ENCODE measurements at regions not wholly inside any gene's neighbourhood (a gene's known extent, or its start where the extent isn't known, plus 50 kb on each side); places are given as distances from the start of the nearest gene placed in this dataset.

DNA sequence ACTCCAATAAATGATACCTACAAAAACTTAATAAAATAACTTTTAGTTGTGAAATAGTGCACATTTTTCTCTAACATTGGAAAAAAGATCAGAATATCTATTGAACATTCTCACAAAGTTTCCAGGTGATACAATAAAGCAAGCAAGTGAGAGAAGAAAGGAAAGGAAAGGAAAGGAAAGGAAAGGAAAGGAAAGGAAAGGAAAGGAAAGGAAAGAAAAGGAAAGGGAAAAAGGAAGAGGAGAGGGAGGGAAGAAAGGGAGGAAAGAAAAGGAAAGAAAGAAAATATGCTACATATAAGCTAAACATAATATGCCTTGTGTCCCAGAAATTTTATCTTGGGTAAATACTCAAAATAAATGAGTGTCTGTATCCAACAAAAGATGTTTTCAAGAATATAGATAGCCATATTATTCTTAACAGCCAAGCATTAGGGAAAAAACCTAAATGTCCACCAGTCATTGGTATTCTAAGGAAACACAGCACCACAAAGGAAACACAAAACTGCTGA, 510.2 kb upstream of the ZWINT start:
- DNase-seq (ENCODE audit: low spot score): no peak
- intact Hi-C loops (cut with DNase I): no loop called here

DNA sequence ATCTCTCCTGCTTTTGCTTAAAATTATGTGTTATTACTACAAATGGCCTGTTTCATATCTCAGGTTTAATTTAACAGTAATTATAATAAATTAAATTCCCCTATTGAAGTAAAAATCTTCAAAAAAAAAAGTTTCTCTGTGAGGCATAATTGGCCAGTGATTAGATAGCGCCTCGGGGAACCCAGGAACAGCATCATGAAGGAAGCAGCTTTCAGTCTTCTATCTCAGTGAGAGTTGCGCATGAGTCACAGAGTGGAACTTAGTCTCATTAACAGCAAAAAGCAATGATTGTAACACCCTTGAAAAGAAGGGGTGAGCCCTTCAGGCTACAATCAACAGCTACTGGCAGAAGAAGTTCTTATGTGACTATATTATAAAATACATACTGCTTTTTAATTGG, 506.2 kb upstream of the ZWINT start:
- DNase-seq (ENCODE audit: low spot score): no peak
- intact Hi-C loops (cut with DNase I): no loop called here

DNA sequence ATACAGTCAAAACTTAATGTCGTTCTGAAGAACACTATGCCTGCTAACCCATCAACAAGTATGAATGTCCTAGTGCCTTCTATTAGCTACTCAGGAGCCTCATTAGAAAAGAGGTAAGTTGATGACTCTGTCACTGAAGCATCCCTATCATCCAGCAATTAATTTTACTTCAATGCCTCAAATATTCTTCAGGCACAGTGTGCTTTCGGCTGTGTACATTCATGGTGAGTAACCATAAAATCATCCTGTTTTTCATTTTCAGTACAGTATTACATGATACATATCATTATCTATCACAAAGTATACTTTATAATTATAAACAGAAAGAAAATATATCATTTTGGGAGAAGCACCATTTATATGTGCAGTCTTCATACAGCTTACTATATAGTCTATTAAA, 495.5 kb upstream of the ZWINT start:
- intact Hi-C loops (cut with DNase I): no loop called here
- no peak for DNase-seq (ENCODE audit: low spot score)

DNA sequence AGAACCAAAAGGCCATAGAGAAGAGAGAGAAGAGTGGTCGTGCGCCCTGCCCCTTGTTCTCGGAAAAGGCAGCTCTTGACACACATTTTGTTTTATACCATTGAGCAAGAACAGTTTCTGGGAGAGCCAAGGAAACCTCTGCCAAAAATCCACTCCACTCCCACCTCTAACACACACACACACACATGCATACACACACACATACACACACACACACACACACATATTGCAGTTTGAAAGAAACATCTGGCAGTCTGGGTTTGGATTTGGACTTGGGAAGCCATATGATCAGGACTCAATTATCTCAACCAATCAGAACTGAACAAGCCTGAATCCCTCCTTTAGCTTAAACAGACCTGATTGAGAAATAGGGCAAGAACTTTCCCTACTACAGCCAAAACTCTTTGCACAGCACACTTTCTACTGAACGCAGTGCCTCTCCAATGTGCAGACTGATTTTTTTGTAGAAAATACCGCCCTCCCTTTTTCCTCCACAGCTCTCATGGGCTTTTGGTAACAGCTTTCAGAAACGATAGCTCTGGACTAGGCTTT, 484.0 kb upstream of the ZWINT start:
- intact Hi-C loops (cut with DNase I): no loop called here

DNA sequence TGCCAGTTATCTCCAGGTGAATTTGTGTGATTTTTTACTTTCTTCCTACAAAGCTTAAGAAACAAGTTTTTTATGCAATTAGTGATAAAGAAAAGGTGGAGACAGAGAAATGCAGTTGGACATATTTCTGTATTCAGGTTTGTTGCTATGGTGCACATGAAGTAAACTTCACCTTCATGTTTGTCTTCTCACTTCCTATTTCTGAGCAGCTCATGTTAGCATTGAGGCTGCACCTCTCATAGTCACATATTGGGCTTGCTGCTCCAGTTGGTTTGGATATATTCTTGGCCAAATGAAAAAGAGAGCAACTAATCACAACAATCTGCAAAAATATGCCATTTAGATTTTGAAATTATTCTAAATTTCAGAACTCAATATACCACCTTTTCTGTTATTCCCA, 475.6 kb upstream of the ZWINT start:
- DNase-seq (ENCODE audit: low spot score): no peak
- intact Hi-C loops (cut with DNase I): no loop called here

More for the DNA sequence above, 484.0 kb upstream of the ZWINT start:
- DNase-seq (ENCODE audit: low spot score): no peak

DNA sequence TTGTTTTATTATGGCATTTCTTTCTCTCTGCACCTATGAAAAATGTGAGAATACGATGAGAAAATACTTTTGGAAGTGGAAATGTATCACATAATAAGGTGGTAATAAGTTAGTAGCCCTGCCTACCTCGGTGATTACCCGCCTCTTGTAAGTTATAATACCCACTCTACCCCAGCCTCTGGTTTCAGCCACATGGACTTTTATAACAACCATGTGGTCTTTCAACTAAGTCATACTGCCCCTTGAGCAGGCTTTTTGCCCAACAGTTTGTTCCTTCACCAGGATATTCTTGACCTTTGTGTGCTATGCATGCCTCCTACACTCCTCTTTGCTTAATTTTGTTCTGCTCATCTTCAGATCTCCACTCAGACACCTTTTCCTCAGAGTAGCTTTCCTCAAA, 470.6 kb upstream of the ZWINT start:
- no peak for DNase-seq (ENCODE audit: low spot score)
- intact Hi-C loops (cut with DNase I): no loop called here

DNA sequence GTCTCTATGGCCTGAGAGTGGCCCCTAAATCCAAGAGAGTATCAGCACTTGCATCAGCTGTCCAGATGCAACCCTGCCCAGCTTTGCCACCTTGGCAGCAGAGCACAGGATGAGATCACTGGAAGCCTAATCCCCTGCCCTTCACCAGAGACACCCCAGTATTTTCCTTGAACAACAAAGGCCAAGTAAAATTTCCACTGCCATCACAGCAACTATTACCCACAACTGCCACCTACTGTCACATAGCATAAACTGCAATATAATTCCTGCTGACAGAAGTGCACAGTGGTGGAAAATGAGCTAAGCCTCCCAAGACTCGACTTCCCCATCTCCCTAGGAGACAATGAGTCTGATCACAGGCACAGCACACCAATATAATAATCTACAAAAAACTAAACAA, 462.8 kb upstream of the ZWINT start:
- no peak for DNase-seq (ENCODE audit: low spot score)
- intact Hi-C loops (cut with DNase I): no loop called here

DNA sequence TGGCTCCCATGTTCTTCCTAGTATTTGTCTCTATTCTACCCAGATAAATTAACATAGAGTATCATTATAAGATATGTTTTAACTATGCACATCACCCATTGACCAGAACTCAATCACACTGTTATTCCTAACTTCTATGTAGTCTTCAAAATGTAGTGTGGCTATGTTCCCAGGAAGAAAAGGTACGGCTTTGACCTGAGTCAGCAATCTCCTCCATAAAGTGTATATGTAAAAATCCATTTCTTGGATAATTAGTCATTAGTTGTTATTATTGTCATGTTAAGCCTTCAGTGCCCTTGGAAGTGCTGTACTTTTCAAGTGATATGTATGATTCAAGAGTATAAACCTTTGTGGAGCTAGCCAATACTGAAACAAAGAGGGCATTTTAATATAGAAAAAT, 444.0 kb upstream of the ZWINT start:
- intact Hi-C loops (cut with DNase I): no loop called here
- no peak for DNase-seq (ENCODE audit: low spot score)

DNA sequence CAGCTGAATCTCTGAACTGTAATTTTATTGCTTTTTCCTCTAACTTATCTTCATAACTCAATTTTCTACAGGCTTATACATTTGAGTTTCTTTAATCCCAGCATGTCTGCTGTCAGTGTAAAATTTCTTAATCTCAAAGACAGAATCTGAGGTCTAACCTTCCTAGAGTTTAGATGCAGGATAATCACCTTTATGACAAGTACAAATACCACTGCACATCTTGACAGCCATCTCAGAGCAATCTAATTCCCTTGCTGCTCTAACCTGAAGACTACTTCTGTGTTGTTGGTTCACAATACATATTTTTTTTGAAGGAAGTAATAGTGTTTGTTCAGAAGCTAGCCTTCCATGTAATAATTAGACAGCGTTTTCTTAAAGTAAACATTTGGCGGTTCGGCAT, 424.2 kb upstream of the ZWINT start:
- intact Hi-C loops (cut with DNase I): no loop called here
- no peak for DNase-seq (ENCODE audit: low spot score)

DNA sequence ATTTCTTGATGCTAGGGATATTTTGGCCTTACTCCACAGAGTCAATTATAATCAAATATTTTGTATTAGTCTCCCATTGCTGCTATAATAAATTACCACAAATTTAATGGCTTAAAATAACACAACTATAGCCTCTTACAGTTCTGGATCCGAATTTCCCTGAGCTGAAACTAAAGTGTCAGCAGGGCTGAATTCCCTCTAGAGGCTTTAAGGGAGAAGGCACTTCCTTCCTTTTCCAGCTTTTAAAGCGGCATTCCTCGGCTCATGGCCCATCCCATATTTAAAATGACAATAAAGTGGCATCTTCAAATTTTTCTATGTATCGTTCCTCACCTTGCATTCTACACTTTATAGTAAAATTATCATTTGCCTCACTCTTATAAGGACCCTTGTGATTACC, 421.4 kb upstream of the ZWINT start:
- no peak for DNase-seq (ENCODE audit: low spot score)
- intact Hi-C loops (cut with DNase I): no loop called here

DNA sequence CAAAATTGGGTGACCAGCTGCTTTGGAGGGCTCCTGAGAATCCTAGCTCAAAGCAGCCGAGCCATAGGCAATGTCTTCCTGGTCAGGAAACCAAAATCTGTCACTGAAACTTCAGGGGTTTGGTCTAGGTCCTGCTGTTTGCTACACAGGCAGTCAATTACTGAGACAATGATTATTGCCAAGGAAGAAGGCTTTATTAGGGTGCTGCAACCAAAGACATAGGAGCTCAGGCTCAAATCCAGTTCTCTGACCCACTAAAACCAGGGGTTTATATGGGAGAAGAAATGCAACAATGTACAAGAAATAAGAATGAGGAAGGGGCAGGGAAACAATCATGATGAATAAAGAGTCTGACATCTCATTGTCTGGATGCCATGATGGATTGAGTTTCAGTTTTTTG, 410.3 kb upstream of the ZWINT start:
- no peak for DNase-seq (ENCODE audit: low spot score)
- intact Hi-C loops (cut with DNase I): no loop called here

DNA sequence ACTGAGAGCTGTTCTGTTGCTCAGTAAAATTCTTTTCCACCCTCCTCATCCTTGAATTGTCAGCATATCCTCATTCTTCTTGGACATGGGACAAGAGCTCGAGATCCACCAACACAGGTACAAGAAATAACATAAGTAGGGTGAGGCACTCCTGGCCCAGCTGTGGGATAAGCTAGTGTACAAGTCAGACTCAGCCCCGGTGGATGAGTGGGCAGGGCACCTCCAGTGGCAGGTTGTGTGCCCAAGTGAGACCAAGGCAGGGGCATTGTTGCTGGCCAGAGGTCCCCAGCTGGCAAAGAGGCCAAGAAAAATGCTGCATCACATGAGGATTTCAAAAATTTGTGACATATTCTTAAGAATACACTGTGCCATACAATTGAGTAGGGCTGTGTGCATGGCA, 402.0 kb upstream of the ZWINT start:
- DNase-seq (ENCODE audit: low spot score): peak; percentile 62
- intact Hi-C loops (cut with DNase I): no loop called here

DNA sequence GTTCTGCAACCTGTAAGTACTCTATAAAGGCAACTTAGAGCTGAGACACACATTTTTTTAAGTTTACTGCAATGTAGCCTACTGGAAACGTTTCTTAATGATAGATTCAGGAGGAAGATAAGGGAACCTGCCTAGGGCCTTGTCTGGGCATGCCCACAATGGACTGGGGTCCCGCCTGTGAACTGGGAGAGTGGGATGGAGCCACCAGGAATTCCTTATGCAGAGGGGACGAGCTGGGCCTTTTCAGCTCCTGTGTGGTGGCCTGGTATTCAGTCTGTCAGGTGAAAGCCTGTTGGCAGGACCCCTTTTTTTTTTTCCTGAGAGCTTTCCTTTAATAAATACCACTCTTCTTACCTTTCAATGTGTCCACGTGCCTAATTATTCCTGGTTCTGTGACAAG, 384.4 kb upstream of the ZWINT start:
- DNase-seq (ENCODE audit: low spot score): no peak
- intact Hi-C loops (cut with DNase I): no loop called here

DNA sequence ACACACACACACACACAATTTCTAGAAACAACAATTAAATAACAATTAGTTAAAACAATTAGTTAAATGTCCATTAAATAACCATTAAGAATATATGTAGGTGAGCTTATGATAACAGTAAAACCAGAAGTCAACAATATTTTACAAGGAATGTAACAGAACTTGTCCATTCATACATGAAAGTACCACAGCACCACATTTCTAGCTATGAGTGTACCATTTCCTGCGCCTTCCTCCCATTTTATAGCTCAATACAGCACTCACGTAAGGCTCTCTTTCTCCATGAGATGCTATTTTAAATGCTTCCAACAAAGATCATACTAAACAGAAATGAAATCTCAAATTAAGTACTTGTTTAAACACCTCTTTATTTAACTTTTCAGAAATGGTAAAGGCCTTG, 367.3 kb upstream of the ZWINT start:
- DNase-seq (ENCODE audit: low spot score): no peak
- intact Hi-C loops (cut with DNase I): no loop called here

DNA sequence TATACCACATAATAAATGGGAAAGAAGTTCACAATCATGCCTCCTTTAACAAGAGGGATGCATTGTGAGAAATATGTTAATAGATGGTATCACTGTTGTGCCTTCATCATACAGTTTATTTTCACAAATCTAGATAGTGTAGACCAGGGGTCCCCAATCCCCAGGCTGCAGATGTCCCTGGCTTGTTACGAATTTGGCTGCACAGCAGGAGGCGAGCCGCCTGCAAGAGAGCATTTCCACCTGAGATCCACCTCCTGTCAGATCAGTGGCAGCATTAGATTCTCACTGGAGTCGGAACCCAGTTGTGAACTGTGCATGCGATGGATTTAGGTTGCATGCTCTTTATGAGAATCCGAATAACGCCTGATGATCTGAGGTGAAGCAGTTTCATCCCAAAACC, 361.9 kb upstream of the ZWINT start:
- intact Hi-C loops (cut with DNase I): no loop called here
- DNase-seq (ENCODE audit: low spot score): no peak

DNA sequence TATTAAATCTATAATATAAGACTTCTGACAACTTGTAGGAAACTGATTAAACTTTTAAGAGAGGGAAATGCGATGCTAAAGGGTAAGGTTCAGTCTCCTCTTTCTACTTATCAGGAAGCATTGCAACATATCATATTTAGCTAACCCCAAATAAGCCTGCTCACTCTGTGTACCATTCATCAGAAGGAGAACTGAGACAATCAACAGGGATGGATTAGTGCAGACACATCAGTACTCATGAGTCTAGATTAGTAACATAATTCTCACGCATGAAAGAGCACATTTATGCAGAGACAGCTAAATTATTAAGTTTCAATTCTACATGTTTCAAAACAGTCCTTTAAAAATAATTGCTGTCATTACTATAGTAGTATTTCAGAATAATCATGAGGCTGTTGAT, 354.2 kb upstream of the ZWINT start:
- no peak for DNase-seq (ENCODE audit: low spot score)
- intact Hi-C loops (cut with DNase I): no loop called here

DNA sequence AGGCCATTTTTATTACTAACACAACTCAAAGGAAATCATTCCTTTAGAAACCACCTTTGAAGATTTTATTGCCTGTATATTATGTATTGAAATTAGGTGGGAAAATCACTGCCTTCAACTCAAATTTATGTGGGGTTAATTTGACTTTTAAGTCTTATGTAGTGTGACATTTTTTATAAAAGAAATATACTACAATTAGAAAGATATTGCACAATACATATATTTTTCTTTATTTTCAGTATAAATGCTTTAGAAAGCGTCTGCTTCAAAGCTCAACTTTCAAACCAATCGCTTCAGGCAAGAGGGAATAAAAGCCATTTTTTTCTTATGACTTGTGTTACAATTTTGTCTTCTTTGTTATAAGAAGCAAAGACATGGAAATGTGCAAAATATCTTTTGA, 337.4 kb upstream of the ZWINT start:
- intact Hi-C loops (cut with DNase I): no loop called here
- DNase-seq (ENCODE audit: low spot score): no peak

DNA sequence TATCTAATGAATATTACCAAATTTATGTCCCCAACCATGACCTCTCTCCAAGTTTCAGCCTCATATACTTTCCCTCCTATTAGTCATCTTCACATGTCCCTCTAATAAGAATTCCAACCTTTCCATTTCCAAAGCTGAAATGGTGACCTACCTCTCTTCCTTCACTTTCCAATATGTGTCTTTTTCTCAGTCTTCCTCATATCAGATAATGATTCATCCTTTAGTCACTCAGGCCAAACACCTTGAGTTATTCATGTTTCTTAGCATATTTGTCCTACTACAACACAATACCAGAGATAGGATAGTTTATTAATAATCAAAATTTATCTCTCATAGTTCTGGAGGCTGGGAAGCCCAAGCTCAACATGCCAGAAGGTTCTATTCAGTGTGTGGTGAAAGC, 318.5 kb upstream of the ZWINT start:
- intact Hi-C loops (cut with DNase I): no loop called here

DNA sequence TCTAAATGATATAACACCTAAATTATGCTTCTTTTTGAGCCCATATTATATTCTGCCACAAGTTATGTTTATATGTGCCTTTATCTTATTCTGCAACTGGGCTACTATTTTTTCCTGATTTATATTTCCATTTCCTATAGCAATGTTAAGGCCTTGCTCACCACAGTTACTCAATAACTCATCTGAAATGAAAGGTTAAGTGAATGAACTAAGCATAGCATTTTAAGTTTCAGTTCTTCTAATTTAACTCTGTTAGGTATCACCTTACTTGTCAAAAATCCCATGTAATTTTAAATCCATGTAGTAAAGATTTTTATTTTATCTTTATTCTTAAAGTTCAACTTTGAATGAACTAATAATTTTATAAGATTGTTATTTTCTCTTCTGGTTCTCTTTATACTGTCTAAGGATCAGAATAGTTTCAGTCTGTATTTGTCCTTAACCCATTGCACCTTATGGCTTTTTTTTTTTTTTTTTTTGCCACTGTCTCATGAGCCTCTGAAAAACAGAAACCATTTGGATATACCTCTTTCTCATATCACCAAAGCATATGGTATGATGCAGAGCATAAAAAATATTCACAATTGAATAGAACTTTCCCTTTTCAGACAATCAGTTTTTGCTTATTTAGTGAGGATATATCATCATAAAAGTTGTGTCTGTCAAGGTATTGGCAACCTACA, 301.8 kb upstream of the ZWINT start:
- intact Hi-C loops (cut with DNase I): no loop called here
- no peak for DNase-seq (ENCODE audit: low spot score)

More for the DNA sequence above, 318.5 kb upstream of the ZWINT start:
- no peak for DNase-seq (ENCODE audit: low spot score)

DNA sequence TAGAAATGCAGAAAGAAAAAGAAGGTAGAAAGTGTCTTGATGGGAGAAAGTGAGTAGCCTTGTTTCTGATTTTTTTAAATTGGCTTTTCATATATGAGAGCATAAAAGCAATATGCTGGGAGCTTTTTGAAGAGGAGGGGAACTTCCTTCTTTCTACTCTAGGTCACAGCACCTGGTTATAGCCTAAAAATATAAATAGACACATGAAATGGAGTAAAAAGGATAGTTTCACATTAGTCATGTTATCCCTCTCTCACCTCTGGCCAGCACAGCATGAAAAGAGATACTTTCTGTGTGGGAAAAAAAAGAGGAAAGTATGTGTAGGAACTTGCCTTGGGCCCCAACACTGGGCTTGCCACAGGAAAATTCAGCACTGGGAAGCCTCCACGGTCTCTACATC, 292.2 kb upstream of the ZWINT start:
- intact Hi-C loops (cut with DNase I): no loop called here
- no peak for DNase-seq (ENCODE audit: low spot score)

DNA sequence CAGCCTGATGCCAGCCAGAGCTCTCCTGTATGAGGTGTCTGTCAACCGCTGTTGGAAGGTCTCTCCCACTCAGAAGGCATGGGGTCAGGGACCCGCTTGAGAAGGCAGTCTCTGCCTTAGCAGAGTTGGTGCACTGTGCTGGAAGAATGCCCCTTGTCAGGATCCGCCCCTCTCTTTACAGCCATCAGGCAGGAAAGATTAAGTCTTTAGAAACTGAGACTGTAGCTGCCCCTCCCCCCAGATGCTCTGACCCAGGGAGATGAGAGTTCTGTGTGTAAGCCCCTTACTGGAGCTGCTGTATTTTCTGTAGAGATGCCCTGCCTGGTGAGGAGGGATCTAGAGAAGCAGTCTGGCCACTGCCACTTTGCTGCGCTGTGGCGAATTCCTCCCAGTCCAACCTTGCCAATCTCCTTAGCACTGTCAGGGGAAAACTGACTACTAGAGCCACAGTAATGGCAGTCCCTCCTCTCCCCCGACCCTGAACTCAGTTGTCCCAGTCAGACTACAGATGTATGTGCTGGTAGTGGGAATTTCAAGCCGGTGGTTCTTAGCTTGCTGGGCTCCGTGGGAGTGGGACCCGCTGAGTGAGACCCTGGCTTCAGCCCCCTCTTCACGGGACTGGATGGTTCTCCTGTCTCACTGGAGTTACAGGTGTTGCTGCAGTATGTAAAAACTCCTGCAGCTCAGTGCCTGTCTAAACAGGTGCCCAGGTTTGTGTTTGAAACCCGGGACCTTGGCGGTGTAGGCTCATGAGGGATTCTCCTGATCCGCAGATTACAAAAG, 285.5 kb upstream of the ZWINT start:
- intact Hi-C loops (cut with DNase I): no loop called here
- peak; percentile 80 for DNase-seq (ENCODE audit: low spot score)
